ENCODE measurements at regions not wholly inside any gene's neighbourhood (a gene's known extent, or its start where the extent isn't known, plus 50 kb on each side); places are given as distances from the start of the nearest gene placed in this dataset.

GRCh38 chr13:111936267-111936925 is 130.6 kb upstream of the SOX1 start:
- no peaks in the 10 kb centered on the region for H3K36me3 ChIP-seq (ENCODE audit: control insufficient read depth in 2 of 3, insufficient read depth in 3 of 3, low read length in 3 of 3)
- H3K4me3 ChIP-seq (ENCODE audit: low read length in 3 of 3), result no peak overlapping the region
- peaks cover 0 to 4% (median 4%) of the 10 kb centered on the region in 3 donors for H3K9me3 ChIP-seq (ENCODE audit: control insufficient read depth in 2 of 3, insufficient read depth in 1 of 3, low read length in 3 of 3)
- TF ChIP-seq CTCF (IDR thresholded peaks at IDR 0.05; ENCODE audit: borderline replicate concordance, extremely low read depth, insufficient read depth), result no peak
- H3K27me3 ChIP-seq (ENCODE audit: control insufficient read depth, insufficient read depth, low read length), result peaks cover 5% of the 10 kb centered on the region
- no peaks in the 10 kb centered on the region for H3K4me1 ChIP-seq (ENCODE audit: control insufficient read depth in 2 of 3, insufficient read depth in 2 of 3, low read depth in 1 of 3, low read length in 3 of 3)
- H3K9ac ChIP-seq (ENCODE audit: low read length in 3 of 3), result no peak overlapping the region
- intact Hi-C loops (cut with DNase I), result no loop called here
- FAIRE-seq (no peak), DNase-seq (no peak)
- no peak overlapping the region for H3K27ac ChIP-seq (ENCODE audit: low read depth in 2 of 2, low read length in 2 of 2)

GRCh38 chr13:111937777-111938311 is 129.1 kb upstream of the SOX1 start:
- no peak for FAIRE-seq
- Histone ChIP-seq H3K9me3 (ENCODE audit: control insufficient read depth in 2 of 3, insufficient read depth in 1 of 3, low read length in 3 of 3) (peaks cover 0 to 3% (median 0%) of the 10 kb centered on the region in 3 donors), H3K4me3 (ENCODE audit: low read length in 3 of 3) (no peak overlapping the region), H3K27me3 (ENCODE audit: control insufficient read depth, insufficient read depth, low read length) (peaks cover 5% of the 10 kb centered on the region), H3K4me1 (ENCODE audit: control insufficient read depth in 2 of 3, insufficient read depth in 2 of 3, low read depth in 1 of 3, low read length in 3 of 3) (no peaks in the 10 kb centered on the region), H3K9ac (ENCODE audit: low read length in 3 of 3) (no peak overlapping the region), H3K36me3 (ENCODE audit: control insufficient read depth in 2 of 3, insufficient read depth in 3 of 3, low read length in 3 of 3) (no peaks in the 10 kb centered on the region), H3K27ac (ENCODE audit: low read depth in 2 of 2, low read length in 2 of 2) (no peak overlapping the region)
- DNase-seq, result no peak
- no peak for TF ChIP-seq CTCF (IDR thresholded peaks at IDR 0.05; ENCODE audit: borderline replicate concordance, extremely low read depth, insufficient read depth)
- intact Hi-C loops (cut with DNase I), result no loop called here

- intact Hi-C loops (cut with DNase I), result no loop called here
- no peak overlapping the region for H3K27ac ChIP-seq (ENCODE audit: low read depth in 2 of 2, low read length in 2 of 2)
- H3K36me3 ChIP-seq (ENCODE audit: control insufficient read depth in 2 of 3, insufficient read depth in 3 of 3, low read length in 3 of 3), result no peaks in the 10 kb centered on the region
- DNase-seq (no peak), FAIRE-seq (no peak)
- H3K9ac ChIP-seq (ENCODE audit: low read length in 3 of 3), result no peak overlapping the region
- no peaks in the 10 kb centered on the region for H3K4me1 ChIP-seq (ENCODE audit: control insufficient read depth in 2 of 3, insufficient read depth in 2 of 3, low read depth in 1 of 3, low read length in 3 of 3)
- H3K9me3 ChIP-seq (ENCODE audit: control insufficient read depth in 2 of 3, insufficient read depth in 1 of 3, low read length in 3 of 3), result no peaks in the 10 kb centered on the region
- no peak overlapping the region for H3K4me3 ChIP-seq (ENCODE audit: low read length in 3 of 3)
- H3K27me3 ChIP-seq (ENCODE audit: control insufficient read depth, insufficient read depth, low read length), result peaks cover 5% of the 10 kb centered on the region
- TF ChIP-seq CTCF (IDR thresholded peaks at IDR 0.05; ENCODE audit: borderline replicate concordance, extremely low read depth, insufficient read depth), result no peak
These were observed 127.9 kb upstream of the SOX1 start for GRCh38 chr13:111938741-111939665.

Data from kidney (tissue), 13 donors.